22Rv1 (cell line): ENCODE measurements at regions not wholly inside any gene's neighbourhood (a gene's known extent, or its start where the extent isn't known, plus 50 kb on each side); places are given as distances from the start of the nearest gene placed in this dataset.

Experiments
- ZFX ChIP-seq: fragments of 450-650 bp; IDR thresholded peaks from 2 replicates; pipeline ENCODE4 v1.6.1; 2017; ENCODE audit warnings: antibody characterized with exemption, borderline replicate concordance
- TF ChIP-seq, protein P1 (sequence below): fragments of 450-650 bp; IDR thresholded peaks from 2 replicates; pipeline ENCODE4 v1.5.1; 2017; ENCODE audit warnings: mild to moderate bottlenecking

DNA sequence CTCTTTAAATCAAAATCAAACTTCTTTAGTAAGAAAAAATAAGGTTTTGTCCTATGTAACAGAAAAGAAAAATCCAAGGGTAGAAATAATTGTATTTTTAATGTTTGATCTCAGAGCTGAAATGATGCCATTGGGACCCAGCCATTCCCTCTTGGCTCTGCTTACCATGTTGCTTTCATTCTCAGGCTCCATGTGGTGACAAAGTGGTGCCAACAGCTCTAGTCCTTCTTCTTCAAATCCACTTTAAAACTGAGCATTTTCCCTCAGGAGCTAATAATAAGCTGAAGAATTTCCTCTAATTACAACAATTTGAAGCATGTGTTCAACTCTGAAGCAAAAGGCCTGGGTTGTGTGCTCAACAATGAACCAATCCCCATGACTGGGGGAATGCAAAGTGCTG is 327.9 kb downstream of the EN1 start:
- TF ChIP-seq, protein P1, sequence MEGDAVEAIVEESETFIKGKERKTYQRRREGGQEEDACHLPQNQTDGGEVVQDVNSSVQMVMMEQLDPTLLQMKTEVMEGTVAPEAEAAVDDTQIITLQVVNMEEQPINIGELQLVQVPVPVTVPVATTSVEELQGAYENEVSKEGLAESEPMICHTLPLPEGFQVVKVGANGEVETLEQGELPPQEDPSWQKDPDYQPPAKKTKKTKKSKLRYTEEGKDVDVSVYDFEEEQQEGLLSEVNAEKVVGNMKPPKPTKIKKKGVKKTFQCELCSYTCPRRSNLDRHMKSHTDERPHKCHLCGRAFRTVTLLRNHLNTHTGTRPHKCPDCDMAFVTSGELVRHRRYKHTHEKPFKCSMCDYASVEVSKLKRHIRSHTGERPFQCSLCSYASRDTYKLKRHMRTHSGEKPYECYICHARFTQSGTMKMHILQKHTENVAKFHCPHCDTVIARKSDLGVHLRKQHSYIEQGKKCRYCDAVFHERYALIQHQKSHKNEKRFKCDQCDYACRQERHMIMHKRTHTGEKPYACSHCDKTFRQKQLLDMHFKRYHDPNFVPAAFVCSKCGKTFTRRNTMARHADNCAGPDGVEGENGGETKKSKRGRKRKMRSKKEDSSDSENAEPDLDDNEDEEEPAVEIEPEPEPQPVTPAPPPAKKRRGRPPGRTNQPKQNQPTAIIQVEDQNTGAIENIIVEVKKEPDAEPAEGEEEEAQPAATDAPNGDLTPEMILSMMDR: no peak
- TF ChIP-seq ZFX: no peak
